HK-2 (cell line): ENCODE measurements at regions not wholly inside any gene's neighbourhood (a gene's known extent, or its start where the extent isn't known, plus 50 kb on each side); places are given as distances from the start of the nearest gene placed in this dataset.
"Not testable (repeated sequence)": the region's sequence is repeated elsewhere in the genome, so short reads cannot be mapped to it uniquely, and the experiment has no call there.

Experiments
- DNase-seq: peaks from one replicate; pipeline ENCODE4 v3.0.0-alpha.2; 2018; ENCODE audit not compliant: unreplicated experiment

- no peak for DNase-seq
Measured at GRCh38 chr3:101913168-101913567, 63.9 kb downstream of the NFKBIZ start.

GRCh38 chr3:101917761-101918160, 68.4 kb downstream of the NFKBIZ start:
- DNase-seq = not testable (repeated sequence)

- not testable (repeated sequence) for DNase-seq
Measured at GRCh38 chr3:101922151-101922725, 72.9 kb downstream of the NFKBIZ start.

GRCh38 chr3:101924621-101925020, 75.3 kb downstream of the NFKBIZ start:
- not testable (repeated sequence) for DNase-seq

GRCh38 chr3:101925124-101925523, 75.8 kb downstream of the NFKBIZ start:
- not testable (repeated sequence) for DNase-seq

GRCh38 chr3:101925564-101925963, 76.2 kb downstream of the NFKBIZ start:
- DNase-seq = no peak

- no peak for DNase-seq
Measured at GRCh38 chr3:101926594-101927105, 77.3 kb downstream of the NFKBIZ start.

GRCh38 chr3:101928890-101929289, 79.6 kb downstream of the NFKBIZ start:
- DNase-seq = peak; percentile 83

GRCh38 chr3:101931081-101931480, 81.8 kb downstream of the NFKBIZ start:
- DNase-seq = no peak

GRCh38 chr3:101932326-101933068, 83.2 kb downstream of the NFKBIZ start:
- DNase-seq = no peak

GRCh38 chr3:101936419-101937356, 87.4 kb downstream of the NFKBIZ start:
- peak; percentile 43 for DNase-seq

- no peak for DNase-seq
Measured at GRCh38 chr3:101938262-101938847, 89.0 kb downstream of the NFKBIZ start.

GRCh38 chr3:101939361-101940049, 90.2 kb downstream of the NFKBIZ start:
- DNase-seq = no peak

- peak; percentile 87 for DNase-seq
Measured at GRCh38 chr3:101940521-101941317, 91.4 kb downstream of the NFKBIZ start.

- DNase-seq = no peak
Measured at GRCh38 chr3:101941318-101942040, 92.2 kb downstream of the NFKBIZ start.

GRCh38 chr3:101942356-101942755, 93.0 kb downstream of the NFKBIZ start:
- DNase-seq = no peak

- no peak for DNase-seq
Measured at GRCh38 chr3:101943029-101943428, 93.7 kb downstream of the NFKBIZ start.

GRCh38 chr3:101944308-101944707, 95.0 kb downstream of the NFKBIZ start:
- no peak for DNase-seq

GRCh38 chr3:101945980-101946379, 96.7 kb downstream of the NFKBIZ start:
- DNase-seq = no peak

- no peak for DNase-seq
Measured at GRCh38 chr3:101946906-101947305, 97.6 kb downstream of the NFKBIZ start.
